K562 (cell line): ENCODE measurements at regions not wholly inside any gene's neighbourhood (a gene's known extent, or its start where the extent isn't known, plus 50 kb on each side); places are given as distances from the start of the nearest gene placed in this dataset.

Experiments
- ATAC-seq: fragments of 200-7000 bp; cut with Tn5 transposase; 3 replicates; pipeline ENCODE4 v1.9.1; 2020; ENCODE audit warnings: moderate library complexity
- BruUV-seq: library from RNA; stranded (reverse); fragments of 400-500 nt; replicated peaks from 2 replicates; lab custom pipeline; 2021; lab: Mats Ljungman, UMichigan
- CTCF ChIA-PET: fragments of 300-600 bp; formaldehyde crosslinking; extraction: SDS; loops from one replicate; lab custom pipeline; 2021; ENCODE audit warnings: low intra/inter-chr PET ratio; lab: Yijun Ruan, JAX
- POLR2A ChIA-PET: fragments of 300-600, 350-650 bp; sonication (Branson Sonifier 250); formaldehyde crosslinking; extraction: SDS; loops from one replicate; lab custom pipeline; 2021; ENCODE audit warnings: antibody characterized with exemption, inconsistent platforms; lab: Yijun Ruan, JAX
- DNase-seq, 4 experiments: peaks; one replicate each; pipeline versions ENCODE4 v3.0.0 to v3.0.0-alpha.2; 2011 to 2018; ENCODE audit warnings: low spot score in 3 of 4, mixed read lengths in 3 of 4; ENCODE audit errors: extremely low read depth in 1 of 4
- FAIRE-seq: peaks from 2 replicates; lab custom pipeline; 2011; peaks lifted over from hg19 to GRCh38; lab: Jason Lieb, UNC
- H2AFZ ChIP-seq: 2 replicates; pipeline ENCODE4 v1.6.0; 2011; ENCODE audit warnings: low read depth, low read length, control low read depth, inconsistent platforms
- H3K27ac ChIP-seq: fragments of 200-600 bp; 3 replicates; pipeline ENCODE4 v1.8.0; 2011; ENCODE audit warnings: low read depth, mild to moderate bottlenecking, control low read depth, inconsistent platforms, low read length, moderate library complexity, mixed read lengths; ENCODE audit errors: extremely low read depth
- H3K27me3 ChIP-seq, 2 experiments: fragments of 300-600 bp in 1 of 2; 2 replicates in 1 of 2; 3 replicates in 1 of 2; pipeline versions ENCODE4 v1.6.0 to v1.8.0; 2011; ENCODE audit warnings: inconsistent platforms in 2 of 2, low read length in 2 of 2, mild to moderate bottlenecking in 1 of 2, mixed read lengths in 1 of 2, moderate library complexity in 1 of 2; ENCODE audit not compliant: control insufficient read depth in 2 of 2, insufficient read depth in 2 of 2
- H3K36me3 ChIP-seq: fragments of 300-600 bp; 3 replicates; pipeline ENCODE4 v1.8.0; 2011; ENCODE audit warnings: mild to moderate bottlenecking, low read length, inconsistent platforms; ENCODE audit not compliant: control insufficient read depth, insufficient read depth
- H3K4me1 ChIP-seq, 2 experiments: fragments of 200-600 bp in 1 of 2; replicated peaks in 1 of 2; 2 replicates in 1 of 2; 3 replicates in 1 of 2; pipeline versions ENCODE4 v1.5.1 to v1.8.0; 2011; ENCODE audit warnings: inconsistent platforms in 2 of 2, low read length in 2 of 2, mild to moderate bottlenecking in 1 of 2, mixed read lengths in 1 of 2, moderate library complexity in 1 of 2; ENCODE audit not compliant: control insufficient read depth in 2 of 2, insufficient read depth in 2 of 2
- H3K4me2 ChIP-seq: 2 replicates; pipeline ENCODE4 v1.6.1; 2011; ENCODE audit warnings: low read length, control low read depth, inconsistent platforms, mixed read lengths; ENCODE audit not compliant: insufficient read depth
- H3K4me3 ChIP-seq: fragments of 200-600 bp; sonication (generic), shearing (Covaris generic); 2 replicates; pipeline ENCODE4 v1.5.1; 2016; ENCODE audit warnings: control low read depth, inconsistent platforms
- H3K79me2 ChIP-seq: fragments of 200-600 bp; 3 replicates; pipeline ENCODE4 v1.8.0; 2011; ENCODE audit warnings: low read length, inconsistent platforms; ENCODE audit not compliant: control insufficient read depth, insufficient read depth
- H3K9ac ChIP-seq, 2 experiments: 2 replicates each; pipeline versions ENCODE4 v1.6.0 to v1.6.1; 2011; ENCODE audit warnings: low read depth in 2 of 2, low read length in 2 of 2, control low read depth in 1 of 2, inconsistent platforms in 1 of 2, mild to moderate bottlenecking in 1 of 2, mixed read lengths in 1 of 2; ENCODE audit not compliant: insufficient read depth in 1 of 2
- H3K9me1 ChIP-seq: one replicate; pipeline ENCODE4 v1.6.0; 2011; ENCODE audit warnings: inconsistent platforms, mild to moderate bottlenecking, low read length, moderate library complexity; ENCODE audit not compliant: control insufficient read depth, insufficient read depth
- H3K9me3 ChIP-seq: replicated peaks from 2 replicates; pipeline ENCODE4 v1.5.1; 2011; ENCODE audit warnings: low read depth, low read length, inconsistent platforms; ENCODE audit not compliant: control insufficient read depth, insufficient read depth
- H4K20me1 ChIP-seq: replicated peaks from 2 replicates; pipeline ENCODE4 v1.6.1; 2011; ENCODE audit warnings: low read length, inconsistent platforms, mixed read lengths; ENCODE audit not compliant: control insufficient read depth, insufficient read depth
- BDP1 ChIP-seq: IDR thresholded peaks from 3 replicates; pipeline ENCODE4 v1.6.1; 2011; ENCODE audit not compliant: insufficient read length, insufficient read depth
- DIDO1 ChIP-seq: fragments of 450-650 bp; IDR thresholded peaks from 2 replicates; pipeline ENCODE4 v1.6.1; 2016; ENCODE audit warnings: low read depth, missing biosample characterization, missing genetic modification characterization
- FOXK1 ChIP-seq: sonication (generic); formaldehyde crosslinking; IDR thresholded peaks from 2 replicates; pipeline ENCODE4 v1.8.0; 2022; ENCODE audit warnings: missing genetic modification reagents, mild to moderate bottlenecking, borderline replicate concordance
- GATAD2A ChIP-seq: fragments of 450-650 bp; IDR thresholded peaks from 2 replicates; pipeline ENCODE4 v1.6.1; 2017
- RBM22 ChIP-seq: fragments of 200-400 bp; formaldehyde crosslinking; IDR thresholded peaks from 2 replicates; pipeline ENCODE4 v1.6.1; 2018; ENCODE audit warnings: low read length, low read depth; ENCODE audit not compliant: poor library complexity, severe bottlenecking
- SIRT6 ChIP-seq: IDR thresholded peaks from one replicate; pipeline ENCODE4 v1.6.1; 2012; ENCODE audit warnings: low read depth, mild to moderate bottlenecking, control low read depth, inconsistent platforms, low read length, moderate library complexity
- SREBF1 ChIP-seq: fragments of 150-350 bp; IDR thresholded peaks from 2 replicates; pipeline ENCODE4 v1.6.1; 2014; ENCODE audit warnings: antibody characterized with exemption, low read depth, low read length, borderline replicate concordance
- SRSF7 ChIP-seq: fragments of 200-400 bp; formaldehyde crosslinking; optimal IDR thresholded peaks from 2 replicates; pipeline ENCODE3; 2017; ENCODE audit warnings: mild to moderate bottlenecking, low read depth, low read length
- TGIF2 ChIP-seq: sonication (generic); formaldehyde crosslinking; IDR thresholded peaks from 2 replicates; pipeline ENCODE4 v1.8.1; 2022; ENCODE audit warnings: mild to moderate bottlenecking, missing genetic modification reagents, moderate library complexity
- UBTF ChIP-seq, 2 experiments: IDR thresholded peaks; 2 replicates each; pipeline ENCODE4 v1.6.1; 2012; ENCODE audit warnings: improper control_type of control experiment in 2 of 2, low read depth in 2 of 2, low read length in 2 of 2, borderline replicate concordance in 1 of 2
- ZBTB49 ChIP-seq: sonication (generic); formaldehyde crosslinking; IDR thresholded peaks from 2 replicates; pipeline ENCODE4 v1.8.0; 2022; ENCODE audit warnings: missing genetic modification reagents, mild to moderate bottlenecking, borderline replicate concordance
- ZNF644 ChIP-seq: fragments of 200-800 bp; sonication (Bioruptor generic); IDR thresholded peaks from 2 replicates; pipeline ENCODE4 v1.6.1; 2016; ENCODE audit warnings: low read depth, missing genetic modification characterization, missing compliant biosample characterization
- WGBS: fragments of 100-300 bp; shearing (Covaris generic); methylation state at CpG from one replicate; pipeline ENCODE4 v1.1.6; 2016; ENCODE audit warnings: low coverage, mixed read lengths; ENCODE audit not compliant: insufficient coverage; ENCODE audit errors: missing lambda C conversion rate; 5-methylcytosine and 5-hydroxymethylcytosine counted together
- in situ Hi-C: fragments of 300-500 bp; cut with MboI; formaldehyde crosslinking; loops from 4 replicates; pipeline ENCODE4 v1.15.0; 2018; ENCODE audit warnings: inconsistent platforms, mixed read lengths
- intact Hi-C: fragments of 100-400 bp; cut with micrococcal nuclease; formaldehyde crosslinking; loops from 2 replicates; pipeline ENCODE4 v1.14.2; 2022
- TF ChIP-seq, protein P1 (sequence below): fragments of 250-450 bp; sonication (Bioruptor Pico); IDR thresholded peaks from 2 replicates; pipeline ENCODE4 v1.5.0; 2020; ENCODE audit warnings: mild to moderate bottlenecking, borderline replicate concordance

GRCh38 chr10:36066850-36067249, 424.8 kb upstream of the FZD8 start (continued):
- TF ChIP-seq, protein P1, sequence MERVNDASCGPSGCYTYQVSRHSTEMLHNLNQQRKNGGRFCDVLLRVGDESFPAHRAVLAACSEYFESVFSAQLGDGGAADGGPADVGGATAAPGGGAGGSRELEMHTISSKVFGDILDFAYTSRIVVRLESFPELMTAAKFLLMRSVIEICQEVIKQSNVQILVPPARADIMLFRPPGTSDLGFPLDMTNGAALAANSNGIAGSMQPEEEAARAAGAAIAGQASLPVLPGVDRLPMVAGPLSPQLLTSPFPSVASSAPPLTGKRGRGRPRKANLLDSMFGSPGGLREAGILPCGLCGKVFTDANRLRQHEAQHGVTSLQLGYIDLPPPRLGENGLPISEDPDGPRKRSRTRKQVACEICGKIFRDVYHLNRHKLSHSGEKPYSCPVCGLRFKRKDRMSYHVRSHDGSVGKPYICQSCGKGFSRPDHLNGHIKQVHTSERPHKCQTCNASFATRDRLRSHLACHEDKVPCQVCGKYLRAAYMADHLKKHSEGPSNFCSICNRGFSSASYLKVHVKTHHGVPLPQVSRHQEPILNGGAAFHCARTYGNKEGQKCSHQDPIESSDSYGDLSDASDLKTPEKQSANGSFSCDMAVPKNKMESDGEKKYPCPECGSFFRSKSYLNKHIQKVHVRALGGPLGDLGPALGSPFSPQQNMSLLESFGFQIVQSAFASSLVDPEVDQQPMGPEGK (CRISPR knock-in tag), result no peak
- TF ChIP-seq SREBF1 (no peak), ZNF644 (no peak), ZBTB49 (CRISPR knock-in tag) (no peak), SRSF7 (no peak), BDP1 (no peak)

DNA sequence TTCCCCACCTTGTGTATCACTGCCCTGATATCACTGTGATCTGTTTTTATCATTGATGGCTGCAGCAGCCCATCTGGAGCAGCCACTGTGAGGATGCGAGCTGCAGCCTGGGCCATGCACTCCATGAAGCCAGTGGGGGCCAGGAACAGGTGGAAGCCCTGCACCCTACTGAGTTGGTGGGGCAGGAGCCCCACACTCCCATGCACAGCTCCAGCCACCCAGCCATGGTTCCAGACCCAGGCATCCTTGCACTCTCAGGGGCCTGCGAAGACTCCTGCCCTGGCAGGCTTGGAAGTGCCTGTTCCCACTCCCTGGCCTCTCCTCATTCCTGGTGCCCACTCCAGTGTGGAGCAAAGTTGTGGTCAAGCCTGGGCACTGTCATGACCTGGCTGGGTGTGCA, 424.0 kb upstream of the FZD8 start:
- no peak overlapping the region for H3K4me3 ChIP-seq
- intact Hi-C loops (no loop called here), in situ Hi-C loops (no loop called here)
- BruUV-seq, result no TSS peak
- H3K27ac ChIP-seq, result no peak overlapping the region
- no peak overlapping the region for H3K4me2 ChIP-seq
- no peak overlapping the region for H2AFZ ChIP-seq
- DNase-seq, result no peak
- H3K9me3 ChIP-seq, result no peaks in the 10 kb centered on the region
- no peaks in the 10 kb centered on the region for H3K79me2 ChIP-seq
- no peaks in the 10 kb centered on the region for H3K27me3 ChIP-seq
- no peaks in the 10 kb centered on the region for H3K36me3 ChIP-seq
- H3K4me1 ChIP-seq, result no peaks in the 10 kb centered on the region
- H4K20me1 ChIP-seq, result no peaks in the 10 kb centered on the region
- ChIA-PET CTCF (no interaction called here), POLR2A (no interaction called here)
- ATAC-seq, result no peak
- H3K9ac ChIP-seq, result no peak overlapping the region
- FAIRE-seq, result no peak
- H3K9me1 ChIP-seq, result no peaks in the 10 kb centered on the region
- WGBS, result 0% methylated on average over 2 of the region's 2 CpGs
- TF ChIP-seq RBM22, result no peak
- TF ChIP-seq ZBTB49 (CRISPR knock-in tag), result no peak
- no peak for TF ChIP-seq SIRT6
- no peak for TF ChIP-seq TGIF2 (CRISPR knock-in tag)
- TF ChIP-seq FOXK1 (CRISPR knock-in tag), result no peak
- no peak for TF ChIP-seq UBTF (IDR thresholded peaks at IDR 0.05; ENCODE audit: borderline replicate concordance in 1 of 2, low read depth in 2 of 2, low read length in 2 of 2)
- TF ChIP-seq GATAD2A, result no peak
- no peak for TF ChIP-seq DIDO1 (tag)
